ENCODE measurements at regions not wholly inside any gene's neighbourhood (a gene's known extent, or its start where the extent isn't known, plus 50 kb on each side); places are given as distances from the start of the nearest gene placed in this dataset.

DNA sequence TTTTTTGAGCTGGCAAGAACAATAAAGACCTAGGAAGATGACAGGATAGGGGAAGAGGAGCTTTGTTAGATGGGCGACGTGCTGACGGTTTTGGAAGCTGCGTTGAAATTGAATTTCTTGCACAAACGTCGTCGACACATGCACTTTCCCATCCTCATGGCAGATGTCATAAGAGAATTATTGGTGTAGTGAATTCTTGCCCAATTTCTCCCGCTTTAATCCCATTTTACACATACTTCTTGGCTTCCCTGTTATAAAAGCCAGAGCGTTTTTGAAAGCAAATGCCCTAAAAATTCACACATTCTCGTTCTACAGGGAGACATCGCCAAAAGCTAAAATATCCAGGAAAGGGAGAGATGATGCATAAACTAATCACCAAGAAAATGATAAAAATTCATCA is 109.8 kb upstream of the DAP start:
- Histone ChIP-seq H3K27me3 (peaks cover 0 to 9% (median 0%) of the 10 kb centered on the region in 3 donors), H3K4me3 (no peak overlapping the region), H3K4me1 (no peaks in the 10 kb centered on the region), H3K36me3 (no peaks in the 10 kb centered on the region), H3K9me3 (no peaks in the 10 kb centered on the region), H3K27ac (no peak overlapping the region)
- intact Hi-C loops (cut with DNase I), result no loop called here
- no peak for DNase-seq
- 88 to 90% methylated on average over 11 of the region's 11 CpGs for WGBS, 2 donors
- no peak for TF ChIP-seq EP300 (IDR thresholded peaks at IDR 0.05)
- no peak for TF ChIP-seq POLR2AphosphoS5 (IDR thresholded peaks at IDR 0.05)
- TF ChIP-seq, protein P1, sequence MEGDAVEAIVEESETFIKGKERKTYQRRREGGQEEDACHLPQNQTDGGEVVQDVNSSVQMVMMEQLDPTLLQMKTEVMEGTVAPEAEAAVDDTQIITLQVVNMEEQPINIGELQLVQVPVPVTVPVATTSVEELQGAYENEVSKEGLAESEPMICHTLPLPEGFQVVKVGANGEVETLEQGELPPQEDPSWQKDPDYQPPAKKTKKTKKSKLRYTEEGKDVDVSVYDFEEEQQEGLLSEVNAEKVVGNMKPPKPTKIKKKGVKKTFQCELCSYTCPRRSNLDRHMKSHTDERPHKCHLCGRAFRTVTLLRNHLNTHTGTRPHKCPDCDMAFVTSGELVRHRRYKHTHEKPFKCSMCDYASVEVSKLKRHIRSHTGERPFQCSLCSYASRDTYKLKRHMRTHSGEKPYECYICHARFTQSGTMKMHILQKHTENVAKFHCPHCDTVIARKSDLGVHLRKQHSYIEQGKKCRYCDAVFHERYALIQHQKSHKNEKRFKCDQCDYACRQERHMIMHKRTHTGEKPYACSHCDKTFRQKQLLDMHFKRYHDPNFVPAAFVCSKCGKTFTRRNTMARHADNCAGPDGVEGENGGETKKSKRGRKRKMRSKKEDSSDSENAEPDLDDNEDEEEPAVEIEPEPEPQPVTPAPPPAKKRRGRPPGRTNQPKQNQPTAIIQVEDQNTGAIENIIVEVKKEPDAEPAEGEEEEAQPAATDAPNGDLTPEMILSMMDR (IDR thresholded peaks at IDR 0.05), result no peak
- no peak for TF ChIP-seq POLR2A (IDR thresholded peaks at IDR 0.05)

DNA sequence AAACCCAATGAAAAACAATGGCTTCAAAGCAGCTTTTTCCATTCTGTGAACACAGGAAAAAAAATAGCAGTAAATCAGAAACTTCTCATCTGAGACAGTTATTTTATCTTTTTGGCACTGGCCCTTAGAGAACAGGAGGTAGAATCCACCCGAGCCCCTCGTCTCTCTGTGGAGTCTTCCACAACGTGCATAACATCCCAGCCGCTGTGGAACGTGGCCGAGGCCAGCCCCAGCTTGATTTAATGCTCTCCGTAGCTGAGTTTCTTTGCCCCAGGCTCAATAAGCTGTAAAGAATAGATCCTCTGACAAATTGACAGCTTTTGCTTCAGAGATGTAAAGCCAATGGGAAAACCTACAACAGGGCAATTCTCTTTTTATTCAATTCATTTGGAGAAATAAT is 107.9 kb upstream of the DAP start:
- Histone ChIP-seq H3K27me3 (peaks cover 0 to 9% (median 0%) of the 10 kb centered on the region in 3 donors), H3K9me3 (no peaks in the 10 kb centered on the region), H3K4me3 (no peak overlapping the region), H3K4me1 (no peaks in the 10 kb centered on the region), H3K27ac (no peak overlapping the region), H3K36me3 (no peaks in the 10 kb centered on the region)
- intact Hi-C loops (cut with DNase I), result no loop called here
- DNase-seq, result no peak
- TF ChIP-seq EP300 (IDR thresholded peaks at IDR 0.05), result no peak
- 81% methylated on average over 7 of the region's 7 CpGs for WGBS, 2 donors

DNA sequence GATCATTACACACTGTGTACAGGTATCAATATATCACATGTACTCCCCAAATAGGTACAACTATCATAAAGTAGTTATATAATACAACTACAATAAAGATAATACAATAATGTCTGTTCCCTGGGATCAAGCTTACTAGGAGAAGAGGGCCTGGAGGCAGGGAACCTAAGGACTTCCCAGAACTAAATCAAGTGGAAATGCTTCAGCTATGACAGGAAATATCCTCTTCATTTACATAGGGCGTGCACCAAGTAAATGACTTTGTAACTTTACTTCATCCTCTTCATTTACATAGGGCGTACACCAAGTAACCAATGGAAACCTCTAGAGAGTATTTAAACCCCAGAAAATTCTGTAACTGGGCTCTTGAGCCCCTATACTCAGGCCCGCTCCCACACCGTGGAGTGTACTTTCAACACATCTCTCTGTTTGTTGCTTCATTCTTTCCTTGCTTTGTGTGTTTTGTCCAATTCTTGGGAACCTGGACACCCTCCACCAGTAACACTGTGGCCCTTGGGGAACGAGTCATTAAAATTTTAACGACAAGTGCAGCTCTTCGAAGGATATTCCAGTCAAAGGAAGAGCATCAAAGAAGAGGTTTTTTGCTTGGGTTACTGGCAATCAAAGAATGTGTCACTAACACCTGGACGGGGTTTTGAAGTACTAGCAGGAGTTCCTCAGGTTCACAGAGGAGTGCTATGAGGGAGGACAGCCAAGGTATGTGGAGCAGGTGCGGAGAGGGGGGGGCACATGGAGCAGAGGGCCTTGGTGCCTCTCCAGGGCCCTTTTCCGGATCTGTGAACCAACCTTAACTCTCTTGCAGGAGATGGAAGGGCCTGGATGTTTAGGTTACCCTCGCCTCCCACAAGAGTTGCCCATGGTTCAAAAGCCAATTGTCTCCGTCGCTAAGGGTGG is 106.6 kb upstream of the DAP start:
- WGBS, 2 donors, result 84 to 91% methylated on average over 13 of the region's 13 CpGs
- no peak for DNase-seq
- no peak overlapping the region for H3K4me3 ChIP-seq
- TF ChIP-seq POLR2AphosphoS5 (IDR thresholded peaks at IDR 0.05) (no peak), EP300 (IDR thresholded peaks at IDR 0.05) (no peak), POLR2A (IDR thresholded peaks at IDR 0.05) (no peak)
- TF ChIP-seq, protein P1 (IDR thresholded peaks at IDR 0.05), result no peak
- no peaks in the 10 kb centered on the region for H3K9me3 ChIP-seq
- intact Hi-C loops (cut with DNase I), result no loop called here
- no peak overlapping the region for H3K27ac ChIP-seq
- H3K4me1 ChIP-seq, result no peaks in the 10 kb centered on the region
- no peaks in the 10 kb centered on the region for H3K36me3 ChIP-seq
- H3K27me3 ChIP-seq, result peaks cover 0 to 9% (median 0%) of the 10 kb centered on the region in 3 donors

DNA sequence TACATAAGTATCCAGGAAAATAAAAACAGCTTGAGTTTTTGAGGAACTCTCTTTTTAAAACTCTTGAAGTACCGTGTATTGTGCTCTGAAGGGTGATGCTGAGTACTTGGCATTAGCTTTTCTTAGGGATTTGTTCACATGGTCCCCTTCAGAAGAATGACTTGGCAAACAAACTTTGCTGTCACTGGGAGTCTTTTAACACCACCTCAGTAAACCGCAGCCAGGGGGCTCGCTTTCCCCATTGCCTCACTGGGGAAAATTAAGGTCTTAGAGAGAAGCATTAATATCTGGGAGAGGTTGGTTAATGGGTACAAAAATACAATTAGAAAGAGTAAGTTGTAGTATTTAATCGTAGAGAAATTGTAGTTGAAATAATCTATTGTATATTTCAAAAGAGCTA is 105.9 kb upstream of the DAP start:
- Histone ChIP-seq H3K4me1 (no peaks in the 10 kb centered on the region), H3K27me3 (peaks cover 0 to 9% (median 0%) of the 10 kb centered on the region in 3 donors), H3K36me3 (no peaks in the 10 kb centered on the region), H3K4me3 (no peak overlapping the region), H3K27ac (no peak overlapping the region), H3K9me3 (no peaks in the 10 kb centered on the region)
- WGBS, 2 donors, result 61 to 70% methylated on average over 4 of the region's 4 CpGs
- intact Hi-C loops (cut with DNase I), result no loop called here
- DNase-seq, result no peak
- TF ChIP-seq, protein P1 (IDR thresholded peaks at IDR 0.05), result no peak
- no peak for TF ChIP-seq POLR2A (IDR thresholded peaks at IDR 0.05)
- TF ChIP-seq EP300 (IDR thresholded peaks at IDR 0.05), result no peak
- TF ChIP-seq POLR2AphosphoS5 (IDR thresholded peaks at IDR 0.05), result no peak

DNA sequence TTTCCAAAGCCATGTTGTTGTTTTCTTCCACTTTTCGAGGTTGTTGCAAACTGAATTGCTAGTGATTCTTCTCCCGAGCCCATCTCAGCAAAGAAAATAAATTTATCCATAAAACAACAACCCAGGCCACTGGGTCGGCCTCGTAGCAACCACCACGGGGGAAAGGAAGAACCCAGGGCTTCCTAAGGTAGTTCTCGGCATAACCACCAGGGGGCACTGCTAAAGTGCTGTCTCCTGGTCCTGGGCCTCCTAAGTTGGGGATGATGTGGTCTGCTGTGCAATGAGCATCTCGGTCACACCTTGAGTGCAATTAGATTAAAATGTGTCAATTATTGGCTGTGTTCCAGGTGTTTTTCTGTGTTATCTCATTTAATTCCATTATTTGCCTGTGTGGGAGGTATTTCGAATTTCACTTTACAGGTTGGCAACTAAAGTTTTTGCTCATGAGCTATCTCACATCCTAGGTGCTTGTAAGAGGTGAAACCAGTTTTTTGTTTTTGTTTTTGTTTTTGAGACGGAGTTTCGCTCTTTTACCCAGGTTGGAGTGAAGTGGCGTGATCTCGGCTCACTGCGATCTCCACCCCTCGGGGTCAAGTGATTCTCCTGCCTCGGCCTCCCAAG is 102.8 kb upstream of the DAP start:
- H3K4me3 ChIP-seq, result no peak overlapping the region
- 51 to 67% methylated on average over 15 of the region's 15 CpGs for WGBS, 2 donors
- intact Hi-C loops (cut with DNase I), result no loop called here
- TF ChIP-seq, protein P1 (IDR thresholded peaks at IDR 0.05), result peak in 2 of 4 experiments; percentile 48
- TF ChIP-seq EP300 (IDR thresholded peaks at IDR 0.05), result no peak
- H3K4me1 ChIP-seq, result no peaks in the 10 kb centered on the region
- no peaks in the 10 kb centered on the region for H3K36me3 ChIP-seq
- H3K27me3 ChIP-seq, result peaks cover 0 to 3% (median 0%) of the 10 kb centered on the region in 3 donors
- no peak for DNase-seq
- H3K27ac ChIP-seq, result no peak overlapping the region
- no peaks in the 10 kb centered on the region for H3K9me3 ChIP-seq
